ENCODE measurements at regions not wholly inside any gene's neighbourhood (a gene's known extent, or its start where the extent isn't known, plus 50 kb on each side); places are given as distances from the start of the nearest gene placed in this dataset.

- TF ChIP-seq CTCF (IDR thresholded peaks at IDR 0.05; ENCODE audit: borderline replicate concordance, control extremely low read depth, extremely low read depth, insufficient read depth, missing control alignments): no peak
These were observed 55.3 kb upstream of the BMPER start for GRCh38 chr7:33849971-33850559.

GRCh38 chr7:33850768-33851167 is 54.6 kb upstream of the BMPER start:
- no peak for DNase-seq (ENCODE audit: low spot score)
- no peak for TF ChIP-seq CTCF (IDR thresholded peaks at IDR 0.05; ENCODE audit: borderline replicate concordance, control extremely low read depth, extremely low read depth, insufficient read depth, missing control alignments)
- in situ Hi-C loops (cut with MboI; ENCODE audit: low sequenced_read_pairs, unreplicated experiment): no loop called here

More at GRCh38 chr7:33849971-33850559, 55.3 kb upstream of the BMPER start:
- DNase-seq (ENCODE audit: low spot score): no peak
- in situ Hi-C loops (cut with MboI; ENCODE audit: low sequenced_read_pairs, unreplicated experiment): no loop called here

- in situ Hi-C loops (cut with MboI; ENCODE audit: low sequenced_read_pairs, unreplicated experiment): no loop called here
- no peak for TF ChIP-seq CTCF (IDR thresholded peaks at IDR 0.05; ENCODE audit: borderline replicate concordance, control extremely low read depth, extremely low read depth, insufficient read depth, missing control alignments)
- no peak for DNase-seq (ENCODE audit: low spot score)
These were observed 52.5 kb upstream of the BMPER start for GRCh38 chr7:33852838-33853237.

- DNase-seq (ENCODE audit: low spot score): no peak
- in situ Hi-C loops (cut with MboI; ENCODE audit: low sequenced_read_pairs, unreplicated experiment): no loop called here
- no peak for TF ChIP-seq CTCF (IDR thresholded peaks at IDR 0.05; ENCODE audit: borderline replicate concordance, control extremely low read depth, extremely low read depth, insufficient read depth, missing control alignments)
These were observed 51.8 kb upstream of the BMPER start for GRCh38 chr7:33853361-33854062.

- in situ Hi-C loops (cut with MboI; ENCODE audit: low sequenced_read_pairs, unreplicated experiment): no loop called here
- TF ChIP-seq CTCF (IDR thresholded peaks at IDR 0.05; ENCODE audit: borderline replicate concordance, control extremely low read depth, extremely low read depth, insufficient read depth, missing control alignments): no peak
- DNase-seq (ENCODE audit: low spot score): no peak
These were observed 51.2 kb upstream of the BMPER start for GRCh38 chr7:33854178-33854577.

GRCh38 chr7:33854801-33855350 is 50.5 kb upstream of the BMPER start:
- in situ Hi-C loops (cut with MboI; ENCODE audit: low sequenced_read_pairs, unreplicated experiment): no loop called here
- DNase-seq (ENCODE audit: low spot score): no peak
- no peak for TF ChIP-seq CTCF (IDR thresholded peaks at IDR 0.05; ENCODE audit: borderline replicate concordance, control extremely low read depth, extremely low read depth, insufficient read depth, missing control alignments)

All from GM13976 (cell line).